GM13976 (cell line): ENCODE measurements at regions not wholly inside any gene's neighbourhood (a gene's known extent, or its start where the extent isn't known, plus 50 kb on each side); places are given as distances from the start of the nearest gene placed in this dataset.

Source experiments
- DNase-seq: peaks from one replicate; pipeline ENCODE4 v3.0.0; 2012; ENCODE audit warnings: low spot score
- CTCF ChIP-seq: IDR thresholded peaks from 2 replicates; pipeline ENCODE4 v1.5.1; 2012; ENCODE audit warnings: borderline replicate concordance, mild to moderate bottlenecking; ENCODE audit not compliant: insufficient read depth; ENCODE audit errors: extremely low read depth, missing control alignments, control extremely low read depth
- in situ Hi-C: fragments of 300-500 bp; cut with MboI; formaldehyde crosslinking; loops from one replicate; pipeline ENCODE4 v1.12.0; 2022; ENCODE audit warnings: low sequenced_read_pairs, mixed read lengths, inconsistent platforms; ENCODE audit not compliant: unreplicated experiment

- in situ Hi-C loops = no loop called here
- TF ChIP-seq CTCF = no peak
- DNase-seq = no peak
These were observed 1095.1 kb downstream of the GALC start for GRCh38 chr14:86897704-86898513.

- no peak for DNase-seq
- TF ChIP-seq CTCF = no peak
- in situ Hi-C loops = no loop called here
These were observed 1095.8 kb downstream of the GALC start for GRCh38 chr14:86897224-86897623.

GRCh38 chr14:86896701-86897100 is 1096.3 kb downstream of the GALC start:
- in situ Hi-C loops = no loop called here
- no peak for TF ChIP-seq CTCF
- DNase-seq = no peak

GRCh38 chr14:86892152-86892956 is 1100.6 kb downstream of the GALC start:
- in situ Hi-C loops = no loop called here
- no peak for TF ChIP-seq CTCF
- DNase-seq = no peak

GRCh38 chr14:86885280-86885679 is 1107.7 kb downstream of the GALC start:
- DNase-seq = no peak
- TF ChIP-seq CTCF = no peak
- in situ Hi-C loops = no loop called here

- in situ Hi-C loops = no loop called here
- no peak for DNase-seq
- TF ChIP-seq CTCF = no peak
These were observed 1108.5 kb downstream of the GALC start for GRCh38 chr14:86884498-86884897.
